H9 (cell line): ENCODE measurements at regions not wholly inside any gene's neighbourhood (a gene's known extent, or its start where the extent isn't known, plus 50 kb on each side); places are given as distances from the start of the nearest gene placed in this dataset.

Experiments
- DNase-seq: peaks from one replicate; pipeline ENCODE4 v3.0.0-alpha.2; 2017
- H2AFZ ChIP-seq: one replicate; pipeline ENCODE4 v1.6.1; 2013; ENCODE audit warnings: mild to moderate bottlenecking, low read length, control low read depth, moderate library complexity
- H2AK5ac ChIP-seq: 2 replicates; pipeline ENCODE4 v1.6.1; 2013; ENCODE audit warnings: low read length, control low read depth, mixed read lengths; ENCODE audit not compliant: insufficient read length
- H2BK120ac ChIP-seq: one replicate; pipeline ENCODE4 v1.6.1; 2013; ENCODE audit warnings: low read depth, mild to moderate bottlenecking, low read length, control low read depth, inconsistent platforms; ENCODE audit not compliant: poor library complexity, severe bottlenecking
- H2BK12ac ChIP-seq: 2 replicates; pipeline ENCODE4 v1.6.1; 2013; ENCODE audit warnings: low read length, control low read depth, mixed read lengths, low read depth; ENCODE audit not compliant: insufficient read length
- H2BK15ac ChIP-seq: 2 replicates; pipeline ENCODE4 v1.6.1; 2013; ENCODE audit warnings: low read depth, low read length, control low read depth
- H2BK20ac ChIP-seq: one replicate; pipeline ENCODE4 v1.6.1; 2013; ENCODE audit warnings: low read depth, mild to moderate bottlenecking, low read length, control low read depth, inconsistent platforms; ENCODE audit not compliant: poor library complexity, severe bottlenecking
- H2BK5ac ChIP-seq: 2 replicates; pipeline ENCODE4 v1.6.1; 2013; ENCODE audit warnings: low read length, control low read depth, mixed read lengths; ENCODE audit not compliant: insufficient read length
- H3K14ac ChIP-seq: 2 replicates; pipeline ENCODE4 v1.6.1; 2013; ENCODE audit warnings: low read length, control low read depth; ENCODE audit not compliant: insufficient read depth
- H3K18ac ChIP-seq: 2 replicates; pipeline ENCODE4 v1.6.1; 2013; ENCODE audit warnings: low read depth, mild to moderate bottlenecking, mixed read lengths, low read length, control low read depth; ENCODE audit not compliant: insufficient read length
- H3K23ac ChIP-seq: 2 replicates; pipeline ENCODE4 v1.6.1; 2013; ENCODE audit warnings: low read length, control low read depth, mixed read lengths, low read depth; ENCODE audit not compliant: insufficient read length
- H3K23me2 ChIP-seq: 2 replicates; pipeline ENCODE4 v1.6.1; 2013; ENCODE audit warnings: low read depth, mild to moderate bottlenecking, mixed read lengths, low read length, control low read depth; ENCODE audit not compliant: insufficient read length, poor library complexity, severe bottlenecking
- H3K27ac ChIP-seq: 2 replicates; pipeline ENCODE4 v1.5.1; 2013; ENCODE audit warnings: low read length, control low read depth, mixed read lengths, low read depth; ENCODE audit not compliant: insufficient read length
- H3K27me3 ChIP-seq: 2 replicates; pipeline ENCODE4 v1.6.1; 2013; ENCODE audit warnings: low read length, control low read depth, inconsistent platforms; ENCODE audit not compliant: insufficient read depth
- H3K4ac ChIP-seq: 2 replicates; pipeline ENCODE4 v1.6.1; 2013; ENCODE audit warnings: low read depth, mild to moderate bottlenecking, control low read depth, inconsistent platforms, low read length, moderate library complexity
- H3K4me1 ChIP-seq: 2 replicates; pipeline ENCODE4 v1.6.1; 2013; ENCODE audit warnings: low read length, control low read depth, inconsistent platforms; ENCODE audit not compliant: insufficient read depth
- H3K4me2 ChIP-seq: 2 replicates; pipeline ENCODE4 v1.6.1; 2013; ENCODE audit warnings: low read length, control low read depth, mixed read lengths; ENCODE audit not compliant: insufficient read length, insufficient read depth
- H3K56ac ChIP-seq: 2 replicates; pipeline ENCODE4 v1.6.1; 2013; ENCODE audit warnings: low read depth, mild to moderate bottlenecking, mixed read lengths, low read length, control low read depth; ENCODE audit not compliant: insufficient read length
- H3K79me1 ChIP-seq: 2 replicates; pipeline ENCODE4 v1.6.1; 2013; ENCODE audit warnings: low read depth, mild to moderate bottlenecking, moderate library complexity, low read length, control low read depth, inconsistent platforms; ENCODE audit not compliant: insufficient read depth, poor library complexity, severe bottlenecking
- H3K79me2 ChIP-seq: 2 replicates; pipeline ENCODE4 v1.6.1; 2013; ENCODE audit warnings: low read length, control low read depth, inconsistent platforms; ENCODE audit not compliant: insufficient read depth
- H3K9ac ChIP-seq: 2 replicates; pipeline ENCODE4 v1.6.1; 2013; ENCODE audit warnings: low read length, control low read depth, mixed read lengths; ENCODE audit not compliant: insufficient read length; ENCODE audit errors: extremely low read depth
- H3K9me3 ChIP-seq: one replicate; pipeline ENCODE4 v1.6.1; 2013; ENCODE audit warnings: low read depth, low read length, inconsistent platforms; ENCODE audit not compliant: control insufficient read depth
- H3T11ph ChIP-seq: one replicate; pipeline ENCODE4 v1.6.1; 2013; ENCODE audit warnings: mild to moderate bottlenecking, low read length, control low read depth, inconsistent platforms
- H4K20me1 ChIP-seq: one replicate; pipeline ENCODE4 v1.6.1; 2013; ENCODE audit not compliant: control insufficient read depth, insufficient read length, insufficient read depth
- H4K5ac ChIP-seq: 2 replicates; pipeline ENCODE4 v1.6.1; 2013; ENCODE audit warnings: low read depth, mild to moderate bottlenecking, mixed read lengths, low read length, control low read depth; ENCODE audit not compliant: insufficient read length
- H4K8ac ChIP-seq: replicated peaks from 2 replicates; pipeline ENCODE4 v1.6.1; 2013; ENCODE audit warnings: low read length, control low read depth, mixed read lengths, low read depth; ENCODE audit not compliant: insufficient read length
- H4K91ac ChIP-seq: 2 replicates; pipeline ENCODE4 v1.6.1; 2013; ENCODE audit warnings: low read depth, mild to moderate bottlenecking, moderate library complexity, mixed read lengths, low read length, control low read depth; ENCODE audit not compliant: insufficient read length
- H3K27ac Mint-ChIP-seq, 3 experiments: 2 replicates in 2 of 3; 3 replicates in 1 of 3; pipeline ENCODE4 v1.8.0; 2020 to 2021; ENCODE audit warnings: mixed read lengths in 3 of 3, mild to moderate bottlenecking in 1 of 3, moderate library complexity in 1 of 3
- H3K27me3 Mint-ChIP-seq: 2 replicates; pipeline ENCODE4 v1.8.0; 2021; ENCODE audit warnings: low read depth, mild to moderate bottlenecking, moderate library complexity, mixed read lengths
- H3K36me3 Mint-ChIP-seq, 3 experiments: 2 replicates in 2 of 3; 3 replicates in 1 of 3; pipeline ENCODE4 v1.8.0; 2020 to 2021; ENCODE audit warnings: low read depth in 3 of 3, mixed read lengths in 3 of 3; ENCODE audit not compliant: insufficient read depth in 1 of 3
- H3K4me1 Mint-ChIP-seq, 2 experiments: 2 replicates each; pipeline ENCODE4 v1.8.0; 2020; ENCODE audit warnings: mixed read lengths in 2 of 2
- H3K4me3 Mint-ChIP-seq, 2 experiments: 2 replicates in 1 of 2; 3 replicates in 1 of 2; pipeline ENCODE4 v1.8.0; 2020 to 2021; ENCODE audit warnings: mild to moderate bottlenecking in 2 of 2, mixed read lengths in 2 of 2, moderate library complexity in 1 of 2
- H3K9me3 Mint-ChIP-seq, 2 experiments: 2 replicates in 1 of 2; 3 replicates in 1 of 2; pipeline ENCODE4 v1.8.0; 2020; ENCODE audit warnings: mild to moderate bottlenecking in 2 of 2, mixed read lengths in 2 of 2, moderate library complexity in 1 of 2
- WGBS: extraction: QIAGEN DNeasy Blood & Tissue Kit; methylation state at CpG from one replicate; pipeline ENCODE4 v1.1.7; 2013; ENCODE audit warnings: missing lambda C conversion rate, low lambda C conversion rate, mixed read lengths; ENCODE audit not compliant: insufficient read length; ENCODE audit errors: extremely low coverage; 5-methylcytosine and 5-hydroxymethylcytosine counted together
- TF ChIP-seq, protein P1 (sequence below): fragments of 200-600 bp; sonication (generic); conservative IDR thresholded peaks from 3 replicates; pipeline ENCODE4 v1.8.0; 2021; ENCODE audit warnings: antibody characterized with exemption, mild to moderate bottlenecking

DNA sequence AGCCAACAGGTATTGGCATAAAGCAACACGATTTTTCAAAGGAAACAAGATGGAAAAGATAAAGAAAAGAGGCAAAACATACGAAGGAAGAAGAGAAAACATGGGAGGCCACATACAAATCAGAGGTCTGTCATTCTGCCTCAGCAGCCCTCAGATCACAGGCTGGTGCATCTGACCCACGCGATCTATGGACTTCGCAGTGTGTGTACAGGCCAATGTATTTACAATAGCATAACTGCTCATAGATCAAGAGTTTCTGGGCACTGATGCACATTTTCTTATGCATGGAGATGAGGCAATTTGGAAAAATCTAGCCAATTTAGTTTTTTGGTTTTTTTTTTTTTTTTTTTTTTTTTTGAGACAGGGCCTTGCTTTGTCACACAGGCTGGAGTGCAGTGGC lies 245.4 kb downstream of the DUSP6 start:
- Histone ChIP-seq H3K27me3 (no peaks in the 10 kb centered on the region), H2AK5ac (no peak overlapping the region), H3K18ac (no peak overlapping the region), H4K91ac (no peak overlapping the region), H4K8ac (no peak overlapping the region), H2AFZ (no peak overlapping the region), H3T11ph (no peak overlapping the region), H3K27ac (no peak overlapping the region), H3K56ac (no peak overlapping the region), H2BK15ac (no peak overlapping the region), H3K9me3 (no peaks in the 10 kb centered on the region), H2BK12ac (no peak overlapping the region), H3K4me2 (no peak overlapping the region), H3K23ac (no peak overlapping the region), H4K5ac (no peak overlapping the region), H3K9ac (no peak overlapping the region), H3K79me2 (no peaks in the 10 kb centered on the region), H3K14ac (no peak overlapping the region), H3K79me1 (no peaks in the 10 kb centered on the region), H3K4me1 (peaks cover 4% of the 10 kb centered on the region; the same call in 1 of the 2 replicates), H2BK20ac (no peak overlapping the region), H4K20me1 (no peaks in the 10 kb centered on the region), H3K4ac (no peak overlapping the region), H3K23me2 (no peaks in the 10 kb centered on the region), H2BK120ac (no peak overlapping the region), H2BK5ac (no peak overlapping the region)
- TF ChIP-seq, protein P1, sequence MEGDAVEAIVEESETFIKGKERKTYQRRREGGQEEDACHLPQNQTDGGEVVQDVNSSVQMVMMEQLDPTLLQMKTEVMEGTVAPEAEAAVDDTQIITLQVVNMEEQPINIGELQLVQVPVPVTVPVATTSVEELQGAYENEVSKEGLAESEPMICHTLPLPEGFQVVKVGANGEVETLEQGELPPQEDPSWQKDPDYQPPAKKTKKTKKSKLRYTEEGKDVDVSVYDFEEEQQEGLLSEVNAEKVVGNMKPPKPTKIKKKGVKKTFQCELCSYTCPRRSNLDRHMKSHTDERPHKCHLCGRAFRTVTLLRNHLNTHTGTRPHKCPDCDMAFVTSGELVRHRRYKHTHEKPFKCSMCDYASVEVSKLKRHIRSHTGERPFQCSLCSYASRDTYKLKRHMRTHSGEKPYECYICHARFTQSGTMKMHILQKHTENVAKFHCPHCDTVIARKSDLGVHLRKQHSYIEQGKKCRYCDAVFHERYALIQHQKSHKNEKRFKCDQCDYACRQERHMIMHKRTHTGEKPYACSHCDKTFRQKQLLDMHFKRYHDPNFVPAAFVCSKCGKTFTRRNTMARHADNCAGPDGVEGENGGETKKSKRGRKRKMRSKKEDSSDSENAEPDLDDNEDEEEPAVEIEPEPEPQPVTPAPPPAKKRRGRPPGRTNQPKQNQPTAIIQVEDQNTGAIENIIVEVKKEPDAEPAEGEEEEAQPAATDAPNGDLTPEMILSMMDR = no peak
- Mint-ChIP-seq H3K36me3 (peaks cover 0 to 1% (median 0%) of the 10 kb centered on the region in 3 experiments; a peak in 1 of 7 replicates), H3K4me3 (no peak overlapping the region), H3K9me3 (no peaks in the 10 kb centered on the region), H3K27ac (no peak overlapping the region), H3K4me1 (peaks cover 20 to 23% of the 10 kb centered on the region in 2 experiments), H3K27me3 (no peaks in the 10 kb centered on the region)
- WGBS = no CpG with 5 or more reads among the region's 5 CpGs
- DNase-seq = no peak
